C4-2B (cell line): ENCODE measurements at regions not wholly inside any gene's neighbourhood (a gene's known extent, or its start where the extent isn't known, plus 50 kb on each side); places are given as distances from the start of the nearest gene placed in this dataset.

Experiments
- ZFX ChIP-seq: fragments of 450-650 bp; IDR thresholded peaks from 2 replicates; pipeline ENCODE4 v1.6.1; 2017
- TF ChIP-seq, protein P1 (sequence below): fragments of 450-650 bp; conservative IDR thresholded peaks from 2 replicates; pipeline ENCODE4 v1.5.1; 2017; ENCODE audit warnings: mild to moderate bottlenecking

DNA sequence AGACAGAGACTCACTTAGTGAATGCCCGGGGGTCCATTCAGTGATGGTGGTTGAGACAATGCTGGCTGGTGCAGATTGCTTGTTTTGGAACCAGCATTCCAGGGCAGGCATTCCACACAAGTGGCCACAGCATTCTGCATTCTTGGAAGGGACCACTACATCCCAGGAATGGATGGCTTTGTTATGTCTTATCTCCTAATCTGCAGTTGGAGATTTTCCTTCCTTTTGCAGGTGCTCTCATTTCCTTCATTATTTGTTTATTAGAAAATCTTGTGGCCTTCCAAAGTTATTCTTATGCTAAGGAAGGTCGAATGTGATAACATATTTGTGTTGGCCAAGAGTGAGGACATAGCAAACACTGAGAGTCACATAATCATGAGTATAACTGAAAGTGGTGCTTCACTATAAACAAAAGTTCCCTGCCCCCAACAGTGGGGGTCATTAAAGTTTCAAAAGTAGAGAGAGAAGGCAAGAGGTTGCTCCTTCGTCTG is 66.0 kb downstream of the BMP4 start:
- TF ChIP-seq, protein P1, sequence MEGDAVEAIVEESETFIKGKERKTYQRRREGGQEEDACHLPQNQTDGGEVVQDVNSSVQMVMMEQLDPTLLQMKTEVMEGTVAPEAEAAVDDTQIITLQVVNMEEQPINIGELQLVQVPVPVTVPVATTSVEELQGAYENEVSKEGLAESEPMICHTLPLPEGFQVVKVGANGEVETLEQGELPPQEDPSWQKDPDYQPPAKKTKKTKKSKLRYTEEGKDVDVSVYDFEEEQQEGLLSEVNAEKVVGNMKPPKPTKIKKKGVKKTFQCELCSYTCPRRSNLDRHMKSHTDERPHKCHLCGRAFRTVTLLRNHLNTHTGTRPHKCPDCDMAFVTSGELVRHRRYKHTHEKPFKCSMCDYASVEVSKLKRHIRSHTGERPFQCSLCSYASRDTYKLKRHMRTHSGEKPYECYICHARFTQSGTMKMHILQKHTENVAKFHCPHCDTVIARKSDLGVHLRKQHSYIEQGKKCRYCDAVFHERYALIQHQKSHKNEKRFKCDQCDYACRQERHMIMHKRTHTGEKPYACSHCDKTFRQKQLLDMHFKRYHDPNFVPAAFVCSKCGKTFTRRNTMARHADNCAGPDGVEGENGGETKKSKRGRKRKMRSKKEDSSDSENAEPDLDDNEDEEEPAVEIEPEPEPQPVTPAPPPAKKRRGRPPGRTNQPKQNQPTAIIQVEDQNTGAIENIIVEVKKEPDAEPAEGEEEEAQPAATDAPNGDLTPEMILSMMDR: no peak
- no peak for TF ChIP-seq ZFX
